Type B pancreatic cell (in vitro differentiated cells): ENCODE measurements at regions not wholly inside any gene's neighbourhood (a gene's known extent, or its start where the extent isn't known, plus 50 kb on each side); places are given as distances from the start of the nearest gene placed in this dataset.

Experiments
- DNase-seq: peaks from one replicate; pipeline ENCODE4 v3.0.0; 2021; ENCODE audit warnings: mixed read lengths; ENCODE audit not compliant: unreplicated experiment; ENCODE audit errors: extremely low spot score
- H3K27ac Mint-ChIP-seq: 2 replicates; pipeline ENCODE4 v1.8.0; 2021; ENCODE audit warnings: mild to moderate bottlenecking, mixed read lengths
- H3K27me3 Mint-ChIP-seq: 2 replicates; pipeline ENCODE4 v1.8.0; 2021; ENCODE audit warnings: mixed read lengths
- H3K36me3 Mint-ChIP-seq: 2 replicates; pipeline ENCODE4 v1.8.0; 2021; ENCODE audit warnings: mixed read lengths
- H3K4me1 Mint-ChIP-seq: one replicate; pipeline ENCODE4 v1.8.0; 2021; ENCODE audit warnings: mixed read lengths; ENCODE audit not compliant: unreplicated experiment
- H3K4me3 Mint-ChIP-seq: 2 replicates; pipeline ENCODE4 v1.8.0; 2021; ENCODE audit warnings: mild to moderate bottlenecking, mixed read lengths
- H3K9me3 Mint-ChIP-seq: 2 replicates; pipeline ENCODE4 v1.8.0; 2021; ENCODE audit warnings: mixed read lengths
- TF ChIP-seq, protein P1 (sequence below): fragments of 200-600 bp; sonication (generic); conservative IDR thresholded peaks from 2 replicates; pipeline ENCODE4 v1.5.0; 2021; ENCODE audit warnings: antibody characterized with exemption, mild to moderate bottlenecking

DNA sequence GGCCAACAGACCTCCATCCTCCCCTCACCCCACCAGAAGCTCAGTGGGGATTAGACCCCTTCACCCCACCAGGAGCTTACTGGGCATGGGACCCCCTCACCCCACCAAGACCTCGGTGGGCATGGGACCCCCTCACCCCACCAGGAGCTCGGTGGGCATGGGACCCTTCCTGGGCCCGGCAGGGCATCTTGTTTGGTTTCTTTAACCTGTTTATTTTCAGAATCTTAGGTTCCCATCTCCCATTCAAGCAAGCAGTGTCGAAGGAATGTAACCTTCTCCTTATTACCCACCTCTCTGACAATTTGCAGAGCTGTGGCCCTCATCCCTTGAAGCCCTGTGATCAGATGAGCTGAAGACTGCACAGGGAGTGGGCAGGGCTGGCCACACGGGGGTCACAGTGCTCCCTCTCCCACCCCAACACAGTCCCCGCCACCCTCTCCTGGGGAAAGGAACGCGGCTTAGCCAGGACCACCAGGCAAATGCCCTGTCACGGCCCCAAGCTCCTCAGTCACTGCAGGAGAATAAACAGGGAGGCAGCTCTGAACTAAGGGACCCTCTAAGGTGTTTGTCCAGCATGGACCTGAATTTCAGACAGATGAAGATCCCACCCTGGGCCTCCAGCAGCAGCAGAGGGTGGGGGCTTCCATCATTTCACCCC, 330.0 kb downstream of the NPHP4 start:
- Mint-ChIP-seq H3K36me3 (no peaks in the 10 kb centered on the region), H3K9me3 (no peaks in the 10 kb centered on the region), H3K27me3 (peaks cover 17% of the 10 kb centered on the region), H3K4me3 (no peak overlapping the region), H3K27ac (no peak overlapping the region), H3K4me1 (peaks cover 4% of the 10 kb centered on the region)
- TF ChIP-seq, protein P1, sequence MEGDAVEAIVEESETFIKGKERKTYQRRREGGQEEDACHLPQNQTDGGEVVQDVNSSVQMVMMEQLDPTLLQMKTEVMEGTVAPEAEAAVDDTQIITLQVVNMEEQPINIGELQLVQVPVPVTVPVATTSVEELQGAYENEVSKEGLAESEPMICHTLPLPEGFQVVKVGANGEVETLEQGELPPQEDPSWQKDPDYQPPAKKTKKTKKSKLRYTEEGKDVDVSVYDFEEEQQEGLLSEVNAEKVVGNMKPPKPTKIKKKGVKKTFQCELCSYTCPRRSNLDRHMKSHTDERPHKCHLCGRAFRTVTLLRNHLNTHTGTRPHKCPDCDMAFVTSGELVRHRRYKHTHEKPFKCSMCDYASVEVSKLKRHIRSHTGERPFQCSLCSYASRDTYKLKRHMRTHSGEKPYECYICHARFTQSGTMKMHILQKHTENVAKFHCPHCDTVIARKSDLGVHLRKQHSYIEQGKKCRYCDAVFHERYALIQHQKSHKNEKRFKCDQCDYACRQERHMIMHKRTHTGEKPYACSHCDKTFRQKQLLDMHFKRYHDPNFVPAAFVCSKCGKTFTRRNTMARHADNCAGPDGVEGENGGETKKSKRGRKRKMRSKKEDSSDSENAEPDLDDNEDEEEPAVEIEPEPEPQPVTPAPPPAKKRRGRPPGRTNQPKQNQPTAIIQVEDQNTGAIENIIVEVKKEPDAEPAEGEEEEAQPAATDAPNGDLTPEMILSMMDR, result no peak
- DNase-seq, result no peak

- Mint-ChIP-seq H3K36me3 (no peaks in the 10 kb centered on the region), H3K4me3 (no peak overlapping the region), H3K27ac (no peak overlapping the region), H3K9me3 (no peaks in the 10 kb centered on the region), H3K27me3 (peaks cover 17% of the 10 kb centered on the region), H3K4me1 (peaks cover 4% of the 10 kb centered on the region)
- TF ChIP-seq, protein P1, result no peak
- DNase-seq, result no peak
Observed at GRCh38 chr1:5661196-5662085, 330.8 kb downstream of the NPHP4 start.

- Mint-ChIP-seq H3K27ac (no peak overlapping the region), H3K9me3 (no peaks in the 10 kb centered on the region), H3K4me3 (no peak overlapping the region), H3K4me1 (peaks cover 4% of the 10 kb centered on the region), H3K36me3 (no peaks in the 10 kb centered on the region), H3K27me3 (peaks cover 21% of the 10 kb centered on the region)
- no peak for DNase-seq
- TF ChIP-seq, protein P1, result no peak
Observed at GRCh38 chr1:5660141-5660935, 331.9 kb downstream of the NPHP4 start.

DNA sequence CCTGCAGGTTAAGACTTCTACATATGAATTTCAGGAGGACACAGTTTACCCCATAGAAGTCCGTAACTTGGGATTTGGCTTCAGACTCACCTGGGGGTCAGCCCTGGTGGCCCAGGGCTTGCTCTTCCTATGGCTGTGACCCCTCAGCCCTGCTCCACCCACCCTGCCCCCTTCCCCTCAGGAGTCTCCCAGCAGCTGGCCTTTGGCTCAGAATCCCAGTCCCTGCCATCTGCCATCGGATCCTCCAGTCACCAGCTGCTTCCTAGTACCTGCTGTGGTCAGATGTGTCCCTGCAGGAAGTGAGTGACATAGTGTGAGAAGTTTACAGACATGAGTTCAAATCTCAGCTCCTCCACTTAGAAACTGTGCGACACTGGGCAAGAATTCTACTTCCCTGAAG, 332.6 kb downstream of the NPHP4 start:
- no peak overlapping the region for H3K27ac Mint-ChIP-seq
- H3K9me3 Mint-ChIP-seq, result no peaks in the 10 kb centered on the region
- no peak overlapping the region for H3K4me3 Mint-ChIP-seq
- H3K4me1 Mint-ChIP-seq, result peaks cover 4% of the 10 kb centered on the region
- no peaks in the 10 kb centered on the region for H3K36me3 Mint-ChIP-seq
- DNase-seq, result no peak
- TF ChIP-seq, protein P1, result no peak
- peaks cover 21% of the 10 kb centered on the region for H3K27me3 Mint-ChIP-seq

- Mint-ChIP-seq H3K27ac (no peak overlapping the region), H3K4me1 (peaks cover 4% of the 10 kb centered on the region), H3K27me3 (peaks cover 18% of the 10 kb centered on the region), H3K9me3 (no peaks in the 10 kb centered on the region), H3K36me3 (no peaks in the 10 kb centered on the region), H3K4me3 (no peak overlapping the region)
- DNase-seq, result no peak
- TF ChIP-seq, protein P1, result no peak
Observed at GRCh38 chr1:5658340-5659316, 333.6 kb downstream of the NPHP4 start.
